Endothelial cell of umbilical vein (primary cell): ENCODE measurements at regions not wholly inside any gene's neighbourhood (a gene's known extent, or its start where the extent isn't known, plus 50 kb on each side); places are given as distances from the start of the nearest gene placed in this dataset.

Experiments used
- BruUV-seq: library from RNA; stranded (reverse); fragments of 400-500 nt; replicated peaks from 2 replicates; lab custom pipeline; 2021; lab: Mats Ljungman, UMichigan
- CTCF ChIA-PET: fragments of 300-600, 350-600 bp; sonication (Branson Sonifier 250); formaldehyde crosslinking; loops from one replicate; lab custom pipeline; 2021; ENCODE audit warnings: antibody characterized with exemption, inconsistent platforms; lab: Charles Lee
- POLR2A ChIA-PET: fragments of 300-600, 350-600 bp; sonication (Branson Sonifier 250); formaldehyde crosslinking; loops from one replicate; lab custom pipeline; 2021; ENCODE audit warnings: antibody characterized with exemption, inconsistent platforms; lab: Charles Lee
- DNase-seq: peaks from one replicate; pipeline ENCODE4 v3.0.0-alpha.2; 2011; ENCODE audit warnings: low read depth, low spot score
- FAIRE-seq: peaks from 2 replicates; lab custom pipeline; 2011; peaks lifted over from hg19 to GRCh38; lab: Jason Lieb, UNC
- H2AFZ ChIP-seq: 2 replicates; pipeline ENCODE4 v1.6.0; 2012; ENCODE audit warnings: low read depth, low read length, control low read depth, inconsistent platforms
- H3K27ac ChIP-seq: 2 replicates; pipeline ENCODE4 v1.5.1; 2011; ENCODE audit warnings: low read depth, mild to moderate bottlenecking, control low read depth, low read length, moderate library complexity; ENCODE audit not compliant: insufficient read depth
- H3K27me3 ChIP-seq, 2 experiments: 2 replicates each; pipeline versions ENCODE4 v1.6.0 to v1.6.1; 2011; ENCODE audit warnings: low read length in 2 of 2, mixed read lengths in 1 of 2; ENCODE audit not compliant: control insufficient read depth in 2 of 2, insufficient read depth in 2 of 2
- H3K36me3 ChIP-seq, 2 experiments: 2 replicates in 1 of 2; 3 replicates in 1 of 2; pipeline ENCODE4 v1.5.1; 2011; ENCODE audit warnings: low read length in 2 of 2, mild to moderate bottlenecking in 1 of 2, moderate library complexity in 1 of 2; ENCODE audit not compliant: control insufficient read depth in 2 of 2, insufficient read depth in 2 of 2; ENCODE audit errors: extremely low read depth in 1 of 2
- H3K4me1 ChIP-seq: 3 replicates; pipeline ENCODE4 v1.5.1; 2011; ENCODE audit warnings: mild to moderate bottlenecking, low read length; ENCODE audit not compliant: control insufficient read depth, insufficient read depth; ENCODE audit errors: extremely low read depth
- H3K4me2 ChIP-seq: 2 replicates; pipeline ENCODE4 v1.6.1; 2011; ENCODE audit warnings: low read length, control low read depth, mixed read lengths; ENCODE audit not compliant: insufficient read depth
- H3K4me3 ChIP-seq, 3 experiments: fragments of 200-600 bp in 1 of 3; sonication (generic), shearing (Covaris generic) in 1 of 3; replicated peaks in 1 of 3; 2 replicates each; pipeline ENCODE4 v1.5.1; 2011 to 2016; ENCODE audit warnings: control low read depth in 3 of 3, low read length in 3 of 3, mild to moderate bottlenecking in 2 of 3, inconsistent platforms in 1 of 3, low read depth in 1 of 3, moderate library complexity in 1 of 3; ENCODE audit not compliant: insufficient read depth in 1 of 3
- H3K79me2 ChIP-seq: 2 replicates; pipeline ENCODE4 v1.6.0; 2012; ENCODE audit warnings: low read length, inconsistent platforms; ENCODE audit not compliant: control insufficient read depth, insufficient read depth
- H3K9ac ChIP-seq: replicated peaks from 2 replicates; pipeline ENCODE3; 2011; ENCODE audit warnings: low read length, control low read depth; ENCODE audit not compliant: insufficient read depth; ENCODE audit errors: extremely low read depth
- H3K9me1 ChIP-seq: replicated peaks from 3 replicates; pipeline ENCODE4 v1.6.0; 2011; ENCODE audit warnings: mild to moderate bottlenecking, low read length; ENCODE audit not compliant: control insufficient read depth, insufficient read depth; ENCODE audit errors: extremely low read depth
- H3K9me3 ChIP-seq: replicated peaks from 2 replicates; pipeline ENCODE4 v1.5.1; 2012; ENCODE audit warnings: low read length, inconsistent platforms; ENCODE audit not compliant: control insufficient read depth, insufficient read depth
- H4K20me1 ChIP-seq: replicated peaks from 2 replicates; pipeline ENCODE3; 2011; ENCODE audit warnings: mild to moderate bottlenecking, low read length; ENCODE audit not compliant: control insufficient read depth, insufficient read depth; ENCODE audit errors: extremely low read depth
- CTCF ChIP-seq, 2 donors: IDR thresholded peaks; 1 replicate in 1 of 2; 2 replicates in 1 of 2; pipeline ENCODE4 v1.5.1; 2011; ENCODE audit warnings: low read length in 2 of 2, mild to moderate bottlenecking in 2 of 2, moderate library complexity in 2 of 2, control low read depth in 1 of 2, inconsistent platforms in 1 of 2, low read depth in 1 of 2; ENCODE audit not compliant: insufficient read depth in 1 of 2; ENCODE audit errors: extremely low read depth in 1 of 2
- EZH2 ChIP-seq: IDR thresholded peaks from 2 replicates; pipeline ENCODE4 v1.6.1; 2012; ENCODE audit warnings: borderline replicate concordance, low read depth, mild to moderate bottlenecking, moderate library complexity, low read length, inconsistent platforms; ENCODE audit not compliant: severe bottlenecking
- FOS ChIP-seq: IDR thresholded peaks from 2 replicates; pipeline ENCODE4 v1.6.1; 2011; ENCODE audit warnings: mild to moderate bottlenecking, low read length, moderate library complexity, borderline replicate concordance; ENCODE audit not compliant: insufficient read depth
- GATA2 ChIP-seq: IDR thresholded peaks from 2 replicates; pipeline ENCODE4 v1.7.0; 2011; ENCODE audit warnings: low read depth, mild to moderate bottlenecking, moderate library complexity, mixed read lengths, low read length; ENCODE audit not compliant: insufficient read length, insufficient read depth
- JUN ChIP-seq: IDR thresholded peaks from 2 replicates; pipeline ENCODE4 v1.6.1; 2011; ENCODE audit warnings: borderline replicate concordance, low read depth; ENCODE audit not compliant: insufficient read length, insufficient read depth
- MAX ChIP-seq: IDR thresholded peaks from 2 replicates; pipeline ENCODE4 v1.6.1; 2011; ENCODE audit not compliant: insufficient read depth, insufficient read length
- MYC ChIP-seq: IDR thresholded peaks from one replicate; pipeline ENCODE4 v1.6.1; 2011; ENCODE audit warnings: mild to moderate bottlenecking, low read depth, low read length
- POLR2A ChIP-seq: IDR thresholded peaks from 2 replicates; pipeline ENCODE4 v1.6.1; 2012; ENCODE audit warnings: low read depth, mild to moderate bottlenecking, control low read depth, low read length
- POLR2AphosphoS5 ChIP-seq: IDR thresholded peaks from 2 replicates; pipeline ENCODE4 v1.6.1; 2012; ENCODE audit warnings: low read depth, mild to moderate bottlenecking, control low read depth, low read length, moderate library complexity; ENCODE audit not compliant: insufficient read depth
- dilution Hi-C: fragments of 300-500 bp; cut with MboI; formaldehyde crosslinking; loops from one replicate; pipeline ENCODE4 v1.15.0; 2019; ENCODE audit warnings: low sequenced_read_pairs; ENCODE audit not compliant: extremely low pct_ligation_motif_present
- intact Hi-C: fragments of 100-400 bp; cut with micrococcal nuclease; formaldehyde crosslinking; loops from one replicate; pipeline ENCODE4 v1.10.0; 2022

- dilution Hi-C loops = no loop called here
- intact Hi-C loops = no loop called here
- CTCF ChIA-PET = no interaction called here
These were observed 298.7 kb upstream of the MGAT5 start for GRCh38 chr2:133955169-133955568.

More at GRCh38 chr2:133955169-133955568, 298.7 kb upstream of the MGAT5 start:
- POLR2A ChIA-PET = no interaction called here
- no peak overlapping the region for H3K4me2 ChIP-seq
- no peaks in the 10 kb centered on the region for H4K20me1 ChIP-seq
- no peak overlapping the region for H3K27ac ChIP-seq
- TF ChIP-seq CTCF (IDR thresholded peaks at IDR 0.05; ENCODE audit: extremely low read depth in 1 of 2, insufficient read depth in 1 of 2, low read depth in 1 of 2, low read length in 2 of 2) = no peak
- TF ChIP-seq EZH2 = no peak
- no peak for TF ChIP-seq POLR2AphosphoS5
- TF ChIP-seq FOS = no peak
- TF ChIP-seq MAX = no peak
- no peak for TF ChIP-seq GATA2
- no peak for TF ChIP-seq POLR2A
- no peak for TF ChIP-seq MYC
- no peak for TF ChIP-seq JUN
- no peaks in the 10 kb centered on the region for H3K79me2 ChIP-seq
- no peak overlapping the region for H2AFZ ChIP-seq
- H3K4me1 ChIP-seq = no peaks in the 10 kb centered on the region
- no peak for FAIRE-seq
- H3K9me1 ChIP-seq = no peaks in the 10 kb centered on the region
- no peak for DNase-seq
- H3K4me3 ChIP-seq = no peak overlapping the region
- no peaks in the 10 kb centered on the region for H3K36me3 ChIP-seq
- peaks cover 0 to 1% of the 10 kb centered on the region in 2 experiments for H3K27me3 ChIP-seq
- no peaks in the 10 kb centered on the region for H3K9me3 ChIP-seq
- H3K9ac ChIP-seq = no peak overlapping the region
- BruUV-seq = no TSS peak
